NB4 (cell line): ENCODE measurements at regions not wholly inside any gene's neighbourhood (a gene's known extent, or its start where the extent isn't known, plus 50 kb on each side); places are given as distances from the start of the nearest gene placed in this dataset.

Experiments used
- CTCF ChIP-seq: IDR thresholded peaks from one replicate; pipeline ENCODE4 v1.5.1; 2012; ENCODE audit warnings: low read depth, low read length
- MAX ChIP-seq: IDR thresholded peaks from 2 replicates; pipeline ENCODE4 v1.6.1; 2011; ENCODE audit warnings: low read depth, low read length
- POLR2A ChIP-seq: IDR thresholded peaks from 2 replicates; pipeline ENCODE4 v1.6.1; 2011; ENCODE audit warnings: mild to moderate bottlenecking; ENCODE audit not compliant: insufficient read length; ENCODE audit errors: extremely low read depth

- TF ChIP-seq CTCF (no peak), MAX (no peak), POLR2A (no peak)
Observed at GRCh38 chr2:225156853-225157451, 114.7 kb upstream of the DOCK10 start.
